Endothelial cell of umbilical vein (primary cell): ENCODE measurements at regions not wholly inside any gene's neighbourhood (a gene's known extent, or its start where the extent isn't known, plus 50 kb on each side); places are given as distances from the start of the nearest gene placed in this dataset.

ENCODE experiments used
- CTCF ChIP-seq, 2 donors: IDR thresholded peaks; 1 replicate in 1 of 2; 2 replicates in 1 of 2; pipeline ENCODE4 v1.5.1; 2011; ENCODE audit warnings: low read length in 2 of 2, mild to moderate bottlenecking in 2 of 2, moderate library complexity in 2 of 2, control low read depth in 1 of 2, inconsistent platforms in 1 of 2, low read depth in 1 of 2; ENCODE audit not compliant: insufficient read depth in 1 of 2; ENCODE audit errors: extremely low read depth in 1 of 2
- JUN ChIP-seq: IDR thresholded peaks from 2 replicates; pipeline ENCODE4 v1.6.1; 2011; ENCODE audit warnings: borderline replicate concordance, low read depth; ENCODE audit not compliant: insufficient read length, insufficient read depth
- POLR2A ChIP-seq: IDR thresholded peaks from 2 replicates; pipeline ENCODE4 v1.6.1; 2012; ENCODE audit warnings: low read depth, mild to moderate bottlenecking, control low read depth, low read length
- POLR2AphosphoS5 ChIP-seq: IDR thresholded peaks from 2 replicates; pipeline ENCODE4 v1.6.1; 2012; ENCODE audit warnings: low read depth, mild to moderate bottlenecking, control low read depth, low read length, moderate library complexity; ENCODE audit not compliant: insufficient read depth

- TF ChIP-seq CTCF (IDR thresholded peaks at IDR 0.05; ENCODE audit: extremely low read depth in 1 of 2, insufficient read depth in 1 of 2, low read depth in 1 of 2, low read length in 2 of 2) (no peak), JUN (no peak), POLR2AphosphoS5 (no peak), POLR2A (no peak)
Measured at GRCh38 chr12:20213723-20214625, 154.4 kb upstream of the PDE3A start.
